ENCODE measurements at regions not wholly inside any gene's neighbourhood (a gene's known extent, or its start where the extent isn't known, plus 50 kb on each side); places are given as distances from the start of the nearest gene placed in this dataset.
"Not testable (repeated sequence)": the region's sequence is repeated elsewhere in the genome, so short reads cannot be mapped to it uniquely, and the experiment has no call there.

GRCh38 chr10:85138046-85138445 is 809.7 kb downstream of the CCSER2 start:
- DNase-seq (ENCODE audit: low spot score), result no peak

- DNase-seq (ENCODE audit: low spot score), result no peak
Measured at GRCh38 chr10:85139124-85139523, 810.7 kb downstream of the CCSER2 start.

- DNase-seq (ENCODE audit: low spot score), result not testable (repeated sequence)
Measured at GRCh38 chr10:85141520-85141919, 813.1 kb downstream of the CCSER2 start.

- DNase-seq (ENCODE audit: low spot score), result no peak
Measured at GRCh38 chr10:85145966-85146365, 817.6 kb downstream of the CCSER2 start.

- no peak for DNase-seq (ENCODE audit: low spot score)
Measured at GRCh38 chr10:85147346-85148250, 819.2 kb downstream of the CCSER2 start.

GRCh38 chr10:85148693-85149640 is 820.6 kb downstream of the CCSER2 start:
- no peak for DNase-seq (ENCODE audit: low spot score)

- no peak for DNase-seq (ENCODE audit: low spot score)
Measured at GRCh38 chr10:85149766-85150165, 821.4 kb downstream of the CCSER2 start.

GRCh38 chr10:85151506-85151905 is 823.1 kb downstream of the CCSER2 start:
- DNase-seq (ENCODE audit: low spot score), result no peak

- DNase-seq (ENCODE audit: low spot score), result no peak
Measured at GRCh38 chr10:85152496-85152895, 824.1 kb downstream of the CCSER2 start.

GRCh38 chr10:85152911-85153310 is 824.5 kb downstream of the CCSER2 start:
- DNase-seq (ENCODE audit: low spot score), result no peak

GRCh38 chr10:85157206-85157605 is 828.8 kb downstream of the CCSER2 start:
- no peak for DNase-seq (ENCODE audit: low spot score)

- DNase-seq (ENCODE audit: low spot score), result no peak
Measured at GRCh38 chr10:85168243-85168642, 839.9 kb downstream of the CCSER2 start.

- DNase-seq (ENCODE audit: low spot score), result no peak
Measured at GRCh38 chr10:85170026-85170425, 841.6 kb downstream of the CCSER2 start.

GRCh38 chr10:85175635-85176034 is 847.2 kb downstream of the CCSER2 start:
- DNase-seq (ENCODE audit: low spot score), result no peak

GRCh38 chr10:85177767-85178166 is 849.4 kb downstream of the CCSER2 start:
- DNase-seq (ENCODE audit: low spot score), result no peak

- no peak for DNase-seq (ENCODE audit: low spot score)
Measured at GRCh38 chr10:85187047-85187446, 858.7 kb downstream of the CCSER2 start.

- no peak for DNase-seq (ENCODE audit: low spot score)
Measured at GRCh38 chr10:85188770-85189484, 860.5 kb downstream of the CCSER2 start.

- DNase-seq (ENCODE audit: low spot score), result no peak
Measured at GRCh38 chr10:85193796-85194195, 865.4 kb downstream of the CCSER2 start.

- DNase-seq (ENCODE audit: low spot score), result no peak
Measured at GRCh38 chr10:85194706-85195105, 866.3 kb downstream of the CCSER2 start.

GRCh38 chr10:85195596-85195995 is 867.2 kb downstream of the CCSER2 start:
- no peak for DNase-seq (ENCODE audit: low spot score)

- no peak for DNase-seq (ENCODE audit: low spot score)
Measured at GRCh38 chr10:85204814-85205213, 876.4 kb downstream of the CCSER2 start.

- DNase-seq (ENCODE audit: low spot score), result no peak
Measured at GRCh38 chr10:85212526-85212925, 884.1 kb downstream of the CCSER2 start.
